Heart right ventricle (tissue), 16 donors: ENCODE measurements at regions not wholly inside any gene's neighbourhood (a gene's known extent, or its start where the extent isn't known, plus 50 kb on each side); places are given as distances from the start of the nearest gene placed in this dataset.

Source experiments
- ATAC-seq, 8 donors: fragments of 200-7000 bp; cut with Tn5 transposase; one replicate each; pipeline ENCODE4 v1.9.1; 2020; ENCODE audit warnings: mild to moderate bottlenecking in 8 of 8, moderate library complexity in 8 of 8, moderate number of reproducible peaks in 1 of 8
- DNase-seq, 2 donors: peaks; one replicate each; pipeline ENCODE4 v3.0.0-alpha.2; 2020
- H3K27ac ChIP-seq, 10 donors: fragments of 200-600 bp; sonication (generic) in 2 of 10; one replicate each; pipeline versions ENCODE4 v1.5.0 to v1.8.0; 2020 to 2022; ENCODE audit warnings: mild to moderate bottlenecking in 3 of 10
- H3K27me3 ChIP-seq, 7 donors: fragments of 200-600 bp; one replicate each; pipeline ENCODE4 v1.8.0; 2021 to 2022; ENCODE audit warnings: mild to moderate bottlenecking in 2 of 7
- H3K36me3 ChIP-seq, 9 donors: fragments of 200-600 bp; sonication (generic) in 1 of 9; one replicate each; pipeline versions ENCODE4 v1.5.0 to v1.8.0; 2020 to 2022; ENCODE audit warnings: mild to moderate bottlenecking in 2 of 9
- H3K4me1 ChIP-seq, 9 donors: fragments of 200-600 bp; sonication (generic) in 1 of 9; one replicate each; pipeline versions ENCODE4 v1.5.0 to v1.8.0; 2020 to 2022; ENCODE audit warnings: mild to moderate bottlenecking in 4 of 9
- H3K4me3 ChIP-seq, 10 donors: fragments of 200-600 bp; sonication (generic) in 2 of 10; one replicate each; pipeline versions ENCODE4 v1.5.0 to v1.8.0; 2020 to 2022; ENCODE audit warnings: mild to moderate bottlenecking in 7 of 10, moderate library complexity in 2 of 10
- H3K9me3 ChIP-seq, 11 donors: fragments of 200-600 bp in 10 of 11; sonication (generic) in 2 of 11; one replicate each; pipeline versions ENCODE4 v1.5.0 to v1.8.0; 2013 to 2022; ENCODE audit warnings: mild to moderate bottlenecking in 2 of 11, control low read depth in 1 of 11, moderate library complexity in 1 of 11
- CTCF ChIP-seq, 9 donors: fragments of 200-600 bp; sonication (generic) in 2 of 9; IDR thresholded peaks; one replicate each; pipeline versions ENCODE4 v1.5.0 to v1.8.0; 2021 to 2022; ENCODE audit warnings: antibody characterized with exemption in 9 of 9, mild to moderate bottlenecking in 5 of 9, moderate library complexity in 1 of 9
- WGBS, 2 donors: extraction: QIAGEN DNeasy Blood & Tissue Kit; methylation state at CpG; one replicate each; pipeline ENCODE4 v1.1.7; 2013; ENCODE audit warnings: inconsistent platforms in 1 of 2; 5-methylcytosine and 5-hydroxymethylcytosine counted together
- intact Hi-C, 10 donors: fragments of 100-400 bp; cut with DNase I; formaldehyde crosslinking; loops; one replicate each; pipeline versions ENCODE4 v1.11.1 to v1.14.2; 2022
- donor health status: Arrhythmogenic right ventricular cardiomyopathy.
- donor health status: ischemic (EF 13 %, LVEDD 7.1; RV severe dilation, severe dysfunction).
- donor health status: healthy with polysubstance abuse.
- donor health status: DM: no; HTN: yes; CAD: no.
- donor health status: DM: no; HTN: no; CAD: no.
- donor health status: ischemic (EF 25% LVEDD 6.9; RV normal size, moderate dysfunction).
- donor health status: ischemic (EF 25% LVEDD 5.7; RV mildly dilated, moderate dysfunction).
- donor health status: healthy.
- donor health status: DM: yes; HTN: yes; CAD: no.
- donor health status: Ischemic cardiomyopathy.
- donor health status: ischemic (EF 35%, LVEDD 5.7; RV mildly dilated, moderate dysfunction).
- donor health status: nonischemic (EF 11% LVEDD 7.7; RV severe dilation, severe dysfunction).
- donor health status: DM: yes; HTN: yes; CAD: no.
- donor health status: PGD.
- donor health status: ischemic (EF 29% LVEDD 5.4; RV normal size, mild dysfunction).
- donor health status: nonischemic (EF 23%, LVEDD 6.1; RV moderate dilation, normal function).

- 34 to 36% methylated on average over 2 of the region's 2 CpGs for WGBS, 2 donors
- H3K36me3 ChIP-seq: no peaks in the 10 kb centered on the region
- no peaks in the 10 kb centered on the region for H3K27me3 ChIP-seq
- ATAC-seq (no peak), DNase-seq (no peak)
- peaks cover 0 to 34% (median 4%) of the 10 kb centered on the region in 11 donors for H3K9me3 ChIP-seq
- intact Hi-C loops: no loop called here
- no peak overlapping the region for H3K4me3 ChIP-seq
- TF ChIP-seq CTCF (IDR thresholded peaks at IDR 0.05): no peak
- H3K27ac ChIP-seq: no peak overlapping the region
- H3K4me1 ChIP-seq: peaks cover 0 to 8% (median 0%) of the 10 kb centered on the region in 9 donors
These were observed 337.3 kb downstream of the RND3 start for GRCh38 chr2:150150144-150150543.

- no peak for TF ChIP-seq CTCF (IDR thresholded peaks at IDR 0.05)
- DNase-seq (no peak), ATAC-seq (no peak)
- Histone ChIP-seq H3K4me1 (peaks cover 0 to 18% (median 0%) of the 10 kb centered on the region in 9 donors), H3K27ac (no peak overlapping the region), H3K9me3 (peaks cover 0 to 34% (median 4%) of the 10 kb centered on the region in 11 donors), H3K36me3 (no peaks in the 10 kb centered on the region), H3K27me3 (no peaks in the 10 kb centered on the region), H3K4me3 (no peak overlapping the region)
- WGBS, 2 donors: 85 to 90% methylated on average over 6 of the region's 6 CpGs
- intact Hi-C loops: no loop called here
These were observed 339.4 kb downstream of the RND3 start for GRCh38 chr2:150147889-150148683.

DNA sequence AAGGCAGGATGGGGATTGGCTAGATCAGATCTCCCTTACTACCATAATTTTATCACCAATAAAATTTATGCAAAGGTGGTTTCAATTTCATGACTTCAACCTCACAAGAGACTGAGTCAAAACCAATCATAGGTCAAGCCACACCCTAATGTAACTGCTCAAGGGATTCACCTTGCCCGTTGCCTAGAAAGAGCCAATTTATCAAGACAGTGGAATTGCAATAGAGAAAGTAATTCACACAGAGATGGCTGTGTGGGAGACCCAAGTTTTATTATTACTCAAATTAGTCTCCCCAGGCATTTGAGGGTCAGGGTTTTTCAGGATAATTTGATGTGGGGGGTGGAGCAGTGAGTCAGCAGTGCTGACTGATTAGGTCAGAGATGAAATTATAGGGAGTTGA, 340.6 kb downstream of the RND3 start:
- Histone ChIP-seq H3K9me3 (peaks cover 0 to 34% (median 4%) of the 10 kb centered on the region in 11 donors), H3K4me3 (no peak overlapping the region), H3K4me1 (peaks cover 0 to 23% (median 0%) of the 10 kb centered on the region in 9 donors), H3K36me3 (no peaks in the 10 kb centered on the region), H3K27ac (no peak overlapping the region), H3K27me3 (no peaks in the 10 kb centered on the region)
- DNase-seq: no peak
- TF ChIP-seq CTCF (IDR thresholded peaks at IDR 0.05): no peak
- WGBS, 2 donors: 72 to 89% methylated on average over 1 of the region's 1 CpG
- intact Hi-C loops: no loop called here
- no peak for ATAC-seq

DNA sequence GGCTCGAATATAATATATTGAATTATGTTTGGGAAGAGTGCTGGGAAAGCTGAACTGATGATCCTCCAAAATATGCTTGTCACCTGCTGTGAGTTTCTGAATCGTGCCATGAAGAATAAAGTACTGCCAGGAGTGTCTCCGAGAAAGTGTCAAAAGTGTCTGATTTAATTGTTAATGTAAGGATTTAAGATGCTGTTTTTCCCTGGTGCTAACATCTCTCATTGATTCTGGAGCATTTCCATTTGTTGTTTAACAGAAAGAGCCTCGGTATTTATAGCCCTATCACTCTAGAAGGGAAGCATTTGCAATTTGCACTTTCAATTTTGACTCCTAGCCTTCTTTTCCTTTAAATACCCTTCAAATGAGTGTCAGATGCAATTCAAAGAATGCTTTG, 342.2 kb downstream of the RND3 start:
- no peak for TF ChIP-seq CTCF (IDR thresholded peaks at IDR 0.05)
- peaks cover 0 to 33% (median 0%) of the 10 kb centered on the region in 9 donors for H3K4me1 ChIP-seq
- 87 to 95% methylated on average over 4 of the region's 4 CpGs for WGBS, 2 donors
- H3K9me3 ChIP-seq: peaks cover 0 to 34% (median 4%) of the 10 kb centered on the region in 11 donors
- ATAC-seq: no peak
- H3K36me3 ChIP-seq: no peaks in the 10 kb centered on the region
- no peaks in the 10 kb centered on the region for H3K27me3 ChIP-seq
- intact Hi-C loops: no loop called here
- H3K27ac ChIP-seq: no peak overlapping the region
- DNase-seq: no peak
- H3K4me3 ChIP-seq: no peak overlapping the region
